ENCODE measurements at regions not wholly inside any gene's neighbourhood (a gene's known extent, or its start where the extent isn't known, plus 50 kb on each side); places are given as distances from the start of the nearest gene placed in this dataset.

DNA sequence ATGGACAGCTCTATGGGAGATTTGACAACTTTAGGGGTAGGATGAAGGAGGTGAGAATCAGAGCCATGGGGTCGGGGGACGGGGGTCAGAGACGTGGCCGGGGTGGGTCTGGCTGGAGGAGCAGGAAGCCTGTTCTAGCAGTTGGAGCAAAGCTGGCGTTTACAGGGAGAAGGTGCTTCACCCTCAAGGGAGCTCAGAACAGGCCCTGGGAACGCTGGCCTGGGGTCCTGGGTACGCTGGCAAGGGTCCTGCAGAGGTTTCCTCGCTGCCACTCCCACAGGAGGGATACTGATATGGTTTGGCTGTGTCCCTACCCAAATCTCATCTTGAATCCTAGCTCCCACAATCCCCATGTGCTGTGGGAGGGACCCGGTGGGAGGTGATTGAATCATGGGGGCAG is 205.0 kb upstream of the ARL4C start (continued):
- TF ChIP-seq ZNF530 (tag by site-specific recombination; IDR thresholded peaks at IDR 0.05; ENCODE audit: low read depth) (no peak), TRIM28 (IDR thresholded peaks at IDR 0.05; ENCODE audit: borderline replicate concordance, low read length) (no peak), ZNF623 (tag by site-specific recombination; IDR thresholded peaks at IDR 0.05) (no peak), ZNF670 (tag by site-specific recombination; IDR thresholded peaks at IDR 0.05; ENCODE audit: low read depth) (no peak), ZNF2 (tag by site-specific recombination; IDR thresholded peaks at IDR 0.05) (no peak)
- TF ChIP-seq, protein P1, sequence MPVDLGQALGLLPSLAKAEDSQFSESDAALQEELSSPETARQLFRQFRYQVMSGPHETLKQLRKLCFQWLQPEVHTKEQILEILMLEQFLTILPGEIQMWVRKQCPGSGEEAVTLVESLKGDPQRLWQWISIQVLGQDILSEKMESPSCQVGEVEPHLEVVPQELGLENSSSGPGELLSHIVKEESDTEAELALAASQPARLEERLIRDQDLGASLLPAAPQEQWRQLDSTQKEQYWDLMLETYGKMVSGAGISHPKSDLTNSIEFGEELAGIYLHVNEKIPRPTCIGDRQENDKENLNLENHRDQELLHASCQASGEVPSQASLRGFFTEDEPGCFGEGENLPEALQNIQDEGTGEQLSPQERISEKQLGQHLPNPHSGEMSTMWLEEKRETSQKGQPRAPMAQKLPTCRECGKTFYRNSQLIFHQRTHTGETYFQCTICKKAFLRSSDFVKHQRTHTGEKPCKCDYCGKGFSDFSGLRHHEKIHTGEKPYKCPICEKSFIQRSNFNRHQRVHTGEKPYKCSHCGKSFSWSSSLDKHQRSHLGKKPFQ (tag by site-specific recombination; IDR thresholded peaks at IDR 0.05), result no peak
- TF ChIP-seq, protein P2, sequence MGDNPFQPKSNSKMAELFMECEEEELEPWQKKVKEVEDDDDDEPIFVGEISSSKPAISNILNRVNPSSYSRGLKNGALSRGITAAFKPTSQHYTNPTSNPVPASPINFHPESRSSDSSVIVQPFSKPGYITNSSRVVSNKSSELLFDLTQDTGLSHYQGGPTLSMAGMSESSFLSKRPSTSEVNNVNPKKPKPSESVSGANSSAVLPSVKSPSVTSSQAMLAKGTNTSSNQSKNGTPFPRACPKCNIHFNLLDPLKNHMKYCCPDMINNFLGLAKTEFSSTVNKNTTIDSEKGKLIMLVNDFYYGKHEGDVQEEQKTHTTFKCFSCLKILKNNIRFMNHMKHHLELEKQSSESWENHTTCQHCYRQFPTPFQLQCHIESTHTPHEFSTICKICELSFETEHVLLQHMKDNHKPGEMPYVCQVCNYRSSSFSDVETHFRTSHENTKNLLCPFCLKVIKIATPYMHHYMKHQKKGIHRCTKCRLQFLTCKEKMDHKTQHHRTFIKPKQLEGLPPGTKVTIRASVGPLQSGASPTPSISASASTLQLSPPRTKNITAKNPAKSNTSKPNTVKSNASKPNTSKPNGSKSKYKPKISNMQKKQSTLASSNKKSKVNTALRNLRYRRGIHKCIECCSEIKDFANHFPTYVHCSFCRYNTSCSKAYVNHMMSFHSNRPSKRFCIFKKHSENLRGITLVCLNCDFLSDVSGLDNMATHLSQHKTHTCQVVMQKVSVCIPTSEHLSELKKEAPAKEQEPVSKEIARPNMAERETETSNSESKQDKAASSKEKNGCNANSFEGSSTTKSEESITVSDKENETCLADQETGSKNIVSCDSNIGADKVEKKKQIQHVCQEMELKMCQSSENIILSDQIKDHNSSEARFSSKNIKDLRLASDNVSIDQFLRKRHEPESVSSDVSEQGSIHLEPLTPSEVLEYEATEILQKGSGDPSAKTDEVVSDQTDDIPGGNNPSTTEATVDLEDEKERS (tag by site-specific recombination; IDR thresholded peaks at IDR 0.05), result no peak
- TF ChIP-seq, protein P3, sequence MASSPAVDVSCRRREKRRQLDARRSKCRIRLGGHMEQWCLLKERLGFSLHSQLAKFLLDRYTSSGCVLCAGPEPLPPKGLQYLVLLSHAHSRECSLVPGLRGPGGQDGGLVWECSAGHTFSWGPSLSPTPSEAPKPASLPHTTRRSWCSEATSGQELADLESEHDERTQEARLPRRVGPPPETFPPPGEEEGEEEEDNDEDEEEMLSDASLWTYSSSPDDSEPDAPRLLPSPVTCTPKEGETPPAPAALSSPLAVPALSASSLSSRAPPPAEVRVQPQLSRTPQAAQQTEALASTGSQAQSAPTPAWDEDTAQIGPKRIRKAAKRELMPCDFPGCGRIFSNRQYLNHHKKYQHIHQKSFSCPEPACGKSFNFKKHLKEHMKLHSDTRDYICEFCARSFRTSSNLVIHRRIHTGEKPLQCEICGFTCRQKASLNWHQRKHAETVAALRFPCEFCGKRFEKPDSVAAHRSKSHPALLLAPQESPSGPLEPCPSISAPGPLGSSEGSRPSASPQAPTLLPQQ (tag by site-specific recombination; IDR thresholded peaks at IDR 0.05), result no peak

DNA sequence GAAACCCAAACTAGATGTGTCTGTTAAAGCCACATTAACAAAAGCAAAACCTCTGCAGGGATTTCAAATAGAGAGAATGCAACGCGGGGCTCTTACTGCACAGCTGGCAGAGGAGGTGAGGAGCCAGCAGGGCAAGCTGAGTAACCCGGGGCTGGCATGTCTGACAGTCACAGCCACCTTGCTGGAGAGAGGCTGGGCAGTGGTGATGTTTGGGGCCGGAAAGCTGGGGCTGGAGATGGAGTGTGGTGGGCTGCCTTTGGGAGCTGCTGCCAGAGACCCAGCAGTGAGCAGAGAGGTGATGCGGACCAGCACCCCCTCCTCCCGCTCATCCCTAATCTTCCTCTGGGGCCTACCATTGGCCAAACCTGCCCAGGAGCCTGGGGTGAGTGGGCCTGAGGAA is 204.5 kb upstream of the ARL4C start:
- ChIA-PET CTCF (interaction anchor here (0.5 to 1.2 kb wide), 2 partner anchors 68 to 153 kb away, joined by 3 to 5 read pairs; no protein-coding TSS in a partner anchor), POLR2A (no interaction called here)
- Histone ChIP-seq H3K4me3 (ENCODE audit: low read depth, low read length) (no peak overlapping the region), H3K36me3 (ENCODE audit: control insufficient read depth in 2 of 2, insufficient read depth in 1 of 2, low read length in 2 of 2) (no peaks in the 10 kb centered on the region), H3K27ac (ENCODE audit: extremely low read depth, low read depth, low read length) (no peak overlapping the region), H3K9me3 (ENCODE audit: control insufficient read depth, insufficient read depth, low read depth, low read length) (no peaks in the 10 kb centered on the region; the same call in 1 of the 2 replicates), H3K4me1 (ENCODE audit: control insufficient read depth, insufficient read depth, low read length) (no peaks in the 10 kb centered on the region)
- TF ChIP-seq ZNF777 (tag by site-specific recombination; IDR thresholded peaks at IDR 0.05; ENCODE audit: borderline replicate concordance), result no peak
- TF ChIP-seq ZNF155 (tag by site-specific recombination; IDR thresholded peaks at IDR 0.05), result no peak
- no peak for TF ChIP-seq ZNF473 (tag by site-specific recombination; IDR thresholded peaks at IDR 0.05)
- TF ChIP-seq, protein P4, sequence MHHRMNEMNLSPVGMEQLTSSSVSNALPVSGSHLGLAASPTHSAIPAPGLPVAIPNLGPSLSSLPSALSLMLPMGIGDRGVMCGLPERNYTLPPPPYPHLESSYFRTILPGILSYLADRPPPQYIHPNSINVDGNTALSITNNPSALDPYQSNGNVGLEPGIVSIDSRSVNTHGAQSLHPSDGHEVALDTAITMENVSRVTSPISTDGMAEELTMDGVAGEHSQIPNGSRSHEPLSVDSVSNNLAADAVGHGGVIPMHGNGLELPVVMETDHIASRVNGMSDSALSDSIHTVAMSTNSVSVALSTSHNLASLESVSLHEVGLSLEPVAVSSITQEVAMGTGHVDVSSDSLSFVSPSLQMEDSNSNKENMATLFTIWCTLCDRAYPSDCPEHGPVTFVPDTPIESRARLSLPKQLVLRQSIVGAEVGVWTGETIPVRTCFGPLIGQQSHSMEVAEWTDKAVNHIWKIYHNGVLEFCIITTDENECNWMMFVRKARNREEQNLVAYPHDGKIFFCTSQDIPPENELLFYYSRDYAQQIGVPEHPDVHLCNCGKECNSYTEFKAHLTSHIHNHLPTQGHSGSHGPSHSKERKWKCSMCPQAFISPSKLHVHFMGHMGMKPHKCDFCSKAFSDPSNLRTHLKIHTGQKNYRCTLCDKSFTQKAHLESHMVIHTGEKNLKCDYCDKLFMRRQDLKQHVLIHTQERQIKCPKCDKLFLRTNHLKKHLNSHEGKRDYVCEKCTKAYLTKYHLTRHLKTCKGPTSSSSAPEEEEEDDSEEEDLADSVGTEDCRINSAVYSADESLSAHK (tag by site-specific recombination; IDR thresholded peaks at IDR 0.05), result no peak
- TF ChIP-seq ZNF670 (tag by site-specific recombination; IDR thresholded peaks at IDR 0.05; ENCODE audit: low read depth), result no peak
- TF ChIP-seq ZNF561 (tag by site-specific recombination; IDR thresholded peaks at IDR 0.05; ENCODE audit: borderline replicate concordance), result no peak
- no peak for TF ChIP-seq ZNF701 (tag by site-specific recombination; IDR thresholded peaks at IDR 0.05)
- TF ChIP-seq, protein P5, sequence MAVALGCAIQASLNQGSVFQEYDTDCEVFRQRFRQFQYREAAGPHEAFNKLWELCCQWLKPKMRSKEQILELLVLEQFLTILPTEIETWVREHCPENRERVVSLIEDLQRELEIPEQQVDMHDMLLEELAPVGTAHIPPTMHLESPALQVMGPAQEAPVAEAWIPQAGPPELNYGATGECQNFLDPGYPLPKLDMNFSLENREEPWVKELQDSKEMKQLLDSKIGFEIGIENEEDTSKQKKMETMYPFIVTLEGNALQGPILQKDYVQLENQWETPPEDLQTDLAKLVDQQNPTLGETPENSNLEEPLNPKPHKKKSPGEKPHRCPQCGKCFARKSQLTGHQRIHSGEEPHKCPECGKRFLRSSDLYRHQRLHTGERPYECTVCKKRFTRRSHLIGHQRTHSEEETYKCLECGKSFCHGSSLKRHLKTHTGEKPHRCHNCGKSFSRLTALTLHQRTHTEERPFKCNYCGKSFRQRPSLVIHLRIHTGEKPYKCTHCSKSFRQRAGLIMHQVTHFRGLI (tag by site-specific recombination; IDR thresholded peaks at IDR 0.05), result no peak
- no peak for TF ChIP-seq ZNF501 (tag by site-specific recombination; IDR thresholded peaks at IDR 0.05)
- TF ChIP-seq, protein P6, sequence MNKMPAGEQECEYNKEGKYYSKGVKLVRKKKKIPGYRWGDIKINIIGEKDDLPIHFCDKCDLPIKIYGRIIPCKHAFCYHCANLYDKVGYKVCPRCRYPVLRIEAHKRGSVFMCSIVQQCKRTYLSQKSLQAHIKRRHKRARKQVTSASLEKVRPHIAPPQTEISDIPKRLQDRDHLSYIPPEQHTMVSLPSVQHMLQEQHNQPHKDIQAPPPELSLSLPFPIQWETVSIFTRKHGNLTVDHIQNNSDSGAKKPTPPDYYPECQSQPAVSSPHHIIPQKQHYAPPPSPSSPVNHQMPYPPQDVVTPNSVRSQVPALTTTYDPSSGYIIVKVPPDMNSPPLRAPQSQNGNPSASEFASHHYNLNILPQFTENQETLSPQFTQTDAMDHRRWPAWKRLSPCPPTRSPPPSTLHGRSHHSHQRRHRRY (tag by site-specific recombination; IDR thresholded peaks at IDR 0.05), result no peak
- TF ChIP-seq ZNF221 (tag by site-specific recombination; IDR thresholded peaks at IDR 0.05; ENCODE audit: borderline replicate concordance), result no peak
- TF ChIP-seq, protein P7, sequence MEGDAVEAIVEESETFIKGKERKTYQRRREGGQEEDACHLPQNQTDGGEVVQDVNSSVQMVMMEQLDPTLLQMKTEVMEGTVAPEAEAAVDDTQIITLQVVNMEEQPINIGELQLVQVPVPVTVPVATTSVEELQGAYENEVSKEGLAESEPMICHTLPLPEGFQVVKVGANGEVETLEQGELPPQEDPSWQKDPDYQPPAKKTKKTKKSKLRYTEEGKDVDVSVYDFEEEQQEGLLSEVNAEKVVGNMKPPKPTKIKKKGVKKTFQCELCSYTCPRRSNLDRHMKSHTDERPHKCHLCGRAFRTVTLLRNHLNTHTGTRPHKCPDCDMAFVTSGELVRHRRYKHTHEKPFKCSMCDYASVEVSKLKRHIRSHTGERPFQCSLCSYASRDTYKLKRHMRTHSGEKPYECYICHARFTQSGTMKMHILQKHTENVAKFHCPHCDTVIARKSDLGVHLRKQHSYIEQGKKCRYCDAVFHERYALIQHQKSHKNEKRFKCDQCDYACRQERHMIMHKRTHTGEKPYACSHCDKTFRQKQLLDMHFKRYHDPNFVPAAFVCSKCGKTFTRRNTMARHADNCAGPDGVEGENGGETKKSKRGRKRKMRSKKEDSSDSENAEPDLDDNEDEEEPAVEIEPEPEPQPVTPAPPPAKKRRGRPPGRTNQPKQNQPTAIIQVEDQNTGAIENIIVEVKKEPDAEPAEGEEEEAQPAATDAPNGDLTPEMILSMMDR (tag by site-specific recombination; IDR thresholded peaks at IDR 0.05), result no peak
- no peak for TF ChIP-seq ZNF138 (tag by site-specific recombination; IDR thresholded peaks at IDR 0.05; ENCODE audit: borderline replicate concordance)

Data from HEK293 (cell line).